22Rv1 (cell line): ENCODE measurements at regions not wholly inside any gene's neighbourhood (a gene's known extent, or its start where the extent isn't known, plus 50 kb on each side); places are given as distances from the start of the nearest gene placed in this dataset.

Experiments used
- ZFX ChIP-seq: fragments of 450-650 bp; IDR thresholded peaks from 2 replicates; pipeline ENCODE4 v1.6.1; 2017; ENCODE audit warnings: antibody characterized with exemption, borderline replicate concordance
- TF ChIP-seq, protein P1 (sequence below): fragments of 450-650 bp; IDR thresholded peaks from 2 replicates; pipeline ENCODE4 v1.5.1; 2017; ENCODE audit warnings: mild to moderate bottlenecking

DNA sequence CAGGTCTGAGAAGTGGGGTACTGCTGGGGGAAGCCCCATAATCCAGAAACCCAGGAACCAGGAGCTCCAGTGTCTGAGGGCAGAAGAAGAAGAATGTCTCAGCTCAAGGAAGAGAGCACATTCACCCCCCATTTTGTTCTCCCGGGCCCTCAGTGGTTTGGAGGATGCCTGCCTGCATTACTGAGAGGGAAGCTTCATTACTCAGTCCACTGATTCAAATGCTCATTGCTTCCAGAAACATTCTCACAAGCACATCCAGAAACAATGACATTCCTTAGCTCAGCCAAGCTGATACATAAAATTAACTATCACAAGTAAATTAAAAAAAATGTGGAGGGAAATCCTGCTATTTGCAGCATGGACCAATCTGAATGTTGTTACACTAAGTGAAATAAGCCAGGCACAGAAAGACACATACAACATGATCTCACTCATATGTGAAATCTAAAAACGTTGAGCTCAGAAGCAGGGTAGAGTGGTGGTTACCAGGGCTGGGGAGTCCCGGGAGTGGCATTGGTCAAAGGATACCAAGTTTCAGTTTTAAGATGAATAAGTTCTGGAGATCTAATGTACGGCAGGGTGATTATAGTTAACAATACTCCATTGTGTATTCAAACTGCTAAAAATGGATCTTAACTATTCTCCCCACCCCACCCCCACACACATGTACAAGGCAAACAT is 459.3 kb downstream of the GALR1 start:
- TF ChIP-seq, protein P1, sequence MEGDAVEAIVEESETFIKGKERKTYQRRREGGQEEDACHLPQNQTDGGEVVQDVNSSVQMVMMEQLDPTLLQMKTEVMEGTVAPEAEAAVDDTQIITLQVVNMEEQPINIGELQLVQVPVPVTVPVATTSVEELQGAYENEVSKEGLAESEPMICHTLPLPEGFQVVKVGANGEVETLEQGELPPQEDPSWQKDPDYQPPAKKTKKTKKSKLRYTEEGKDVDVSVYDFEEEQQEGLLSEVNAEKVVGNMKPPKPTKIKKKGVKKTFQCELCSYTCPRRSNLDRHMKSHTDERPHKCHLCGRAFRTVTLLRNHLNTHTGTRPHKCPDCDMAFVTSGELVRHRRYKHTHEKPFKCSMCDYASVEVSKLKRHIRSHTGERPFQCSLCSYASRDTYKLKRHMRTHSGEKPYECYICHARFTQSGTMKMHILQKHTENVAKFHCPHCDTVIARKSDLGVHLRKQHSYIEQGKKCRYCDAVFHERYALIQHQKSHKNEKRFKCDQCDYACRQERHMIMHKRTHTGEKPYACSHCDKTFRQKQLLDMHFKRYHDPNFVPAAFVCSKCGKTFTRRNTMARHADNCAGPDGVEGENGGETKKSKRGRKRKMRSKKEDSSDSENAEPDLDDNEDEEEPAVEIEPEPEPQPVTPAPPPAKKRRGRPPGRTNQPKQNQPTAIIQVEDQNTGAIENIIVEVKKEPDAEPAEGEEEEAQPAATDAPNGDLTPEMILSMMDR = no peak
- no peak for TF ChIP-seq ZFX
